CD4-positive, alpha-beta T cell treated with Interferon gamma for 1 hour (primary cell): ENCODE measurements at regions not wholly inside any gene's neighbourhood (a gene's known extent, or its start where the extent isn't known, plus 50 kb on each side); places are given as distances from the start of the nearest gene placed in this dataset.

ENCODE experiments used
- DNase-seq: peaks from one replicate; pipeline ENCODE4 v3.0.0-alpha.2; 2020

DNA sequence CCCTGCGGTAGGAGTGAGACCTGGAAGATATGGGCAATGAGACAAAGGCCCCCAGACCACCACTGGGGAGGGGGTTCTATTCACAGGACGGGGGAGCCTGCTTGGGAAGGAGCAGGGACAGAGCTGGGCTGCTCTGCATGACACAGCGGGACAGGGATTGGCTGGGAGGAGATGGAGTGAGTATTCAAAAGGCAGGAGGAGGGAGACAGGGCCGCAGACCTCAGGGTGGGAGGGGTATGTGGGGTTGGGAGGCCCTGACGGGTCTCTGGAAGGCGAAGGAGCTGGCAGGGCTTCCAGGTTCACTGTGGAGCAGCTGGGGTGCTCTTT is 60.8 kb upstream of the RPS6KA2 start:
- no peak for DNase-seq

DNA sequence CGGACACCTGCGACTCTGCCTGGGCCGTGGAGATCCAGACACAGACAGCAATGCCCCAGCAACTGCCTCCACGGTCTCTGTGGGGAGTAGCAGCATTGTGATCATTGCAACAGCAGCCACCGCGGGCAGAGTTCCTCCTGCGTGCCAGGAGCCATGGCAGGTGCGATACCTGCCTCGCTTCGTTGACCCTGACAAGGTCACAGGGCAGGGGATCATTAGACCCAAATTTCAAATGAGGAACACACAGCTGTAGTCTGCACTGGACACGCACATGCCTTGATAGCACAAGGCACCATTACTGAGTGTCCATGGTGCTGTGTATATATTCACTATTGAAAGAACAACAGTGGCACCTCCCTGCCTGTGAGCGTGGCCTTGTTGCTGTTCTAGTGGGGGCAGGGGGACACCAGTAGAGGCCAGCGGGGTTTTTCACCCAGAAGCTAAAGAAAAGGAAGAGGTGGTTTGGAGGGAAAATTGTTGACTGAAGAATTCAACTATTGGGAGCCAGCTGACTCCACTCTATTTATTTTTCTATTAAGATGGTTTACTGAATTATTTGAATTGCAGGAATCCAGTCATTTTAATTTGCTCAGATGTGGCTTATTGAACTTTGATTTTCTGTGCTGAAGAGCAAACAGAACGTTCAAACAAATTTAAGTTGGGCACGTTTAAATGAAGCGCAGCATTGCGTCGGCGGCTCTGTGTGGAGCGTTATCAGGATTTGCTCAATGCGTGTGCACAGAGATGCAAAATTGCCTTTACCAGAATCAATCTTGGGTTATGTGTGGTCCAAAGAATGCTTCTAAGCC is 60.2 kb upstream of the RPS6KA2 start:
- no peak for DNase-seq

DNA sequence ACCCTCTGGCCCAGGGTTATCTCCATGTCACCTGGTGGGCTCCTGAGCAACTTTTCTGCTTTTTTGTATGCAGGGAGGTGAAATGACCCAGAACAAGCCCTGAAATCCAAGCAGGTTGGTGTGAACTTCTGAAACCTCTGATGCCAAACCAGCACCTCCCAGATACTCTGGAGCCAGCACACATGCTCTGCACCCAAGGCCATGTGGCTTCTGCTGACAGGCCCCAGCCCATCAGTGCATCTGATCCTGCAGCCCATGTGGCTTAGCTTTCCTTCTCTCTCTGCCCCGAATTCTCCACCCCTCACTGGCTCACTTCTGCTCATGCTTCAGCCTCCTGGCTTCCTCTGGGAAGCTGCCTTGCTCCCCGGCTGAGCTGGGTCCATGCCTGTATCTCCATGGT is 59.3 kb upstream of the RPS6KA2 start:
- no peak for DNase-seq

DNA sequence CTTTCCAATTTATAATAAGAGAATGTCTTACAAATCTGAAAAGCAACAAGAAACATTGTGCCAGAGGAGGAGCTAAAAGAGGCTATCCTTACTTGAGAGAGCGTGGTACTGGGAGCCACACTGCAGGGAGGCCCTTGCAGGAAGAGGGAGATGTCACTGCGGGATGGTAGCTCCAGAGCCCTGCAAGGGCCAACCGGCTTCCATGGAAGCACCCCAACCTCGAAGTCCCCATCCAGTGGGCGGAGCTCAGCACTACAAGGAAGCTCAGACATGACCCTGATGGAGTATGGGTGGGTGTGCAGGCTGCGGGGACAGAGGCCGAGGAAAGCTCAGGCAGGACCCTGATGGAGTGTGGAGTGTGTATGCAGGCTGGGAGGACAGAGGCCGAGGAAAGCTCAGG is 57.8 kb upstream of the RPS6KA2 start:
- DNase-seq = no peak

DNA sequence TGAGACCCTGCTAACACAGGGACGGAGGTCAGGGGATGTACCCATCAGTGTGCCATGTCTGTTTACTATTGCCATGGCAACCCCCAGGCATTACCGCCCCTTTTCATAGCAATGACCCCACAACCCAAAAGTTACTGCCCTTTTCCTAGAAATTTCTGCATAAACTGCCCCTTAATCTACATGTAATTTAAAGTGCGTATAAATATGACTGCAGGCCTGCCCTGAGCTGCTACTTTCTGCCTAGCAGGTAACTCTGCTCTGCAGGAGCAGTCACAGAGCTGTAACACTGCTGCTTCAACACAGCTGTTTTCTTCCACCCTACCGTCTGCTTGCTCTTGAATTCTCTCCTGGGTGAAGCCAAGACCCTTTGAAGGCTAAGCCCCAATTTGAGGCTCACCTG is 57.1 kb upstream of the RPS6KA2 start:
- no peak for DNase-seq

DNA sequence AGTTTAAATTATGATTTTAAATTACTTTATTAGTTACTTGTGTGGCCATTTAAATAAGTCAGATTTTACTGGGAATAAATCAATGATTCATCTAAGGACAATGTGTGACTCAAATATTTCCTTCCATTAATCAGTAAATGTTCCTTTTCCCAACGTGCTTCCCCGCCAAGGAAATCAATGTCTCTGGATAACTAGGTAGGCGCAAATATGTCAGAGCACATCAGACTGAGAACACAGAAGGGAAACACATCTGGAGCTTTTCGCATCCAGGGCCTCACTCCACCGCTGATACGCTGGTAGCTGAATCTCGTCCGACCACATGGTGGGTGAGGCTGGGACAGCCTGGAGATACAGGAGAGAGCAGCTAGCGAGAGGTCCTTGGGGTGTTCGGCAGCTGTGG is 56.4 kb upstream of the RPS6KA2 start:
- DNase-seq = no peak

DNA sequence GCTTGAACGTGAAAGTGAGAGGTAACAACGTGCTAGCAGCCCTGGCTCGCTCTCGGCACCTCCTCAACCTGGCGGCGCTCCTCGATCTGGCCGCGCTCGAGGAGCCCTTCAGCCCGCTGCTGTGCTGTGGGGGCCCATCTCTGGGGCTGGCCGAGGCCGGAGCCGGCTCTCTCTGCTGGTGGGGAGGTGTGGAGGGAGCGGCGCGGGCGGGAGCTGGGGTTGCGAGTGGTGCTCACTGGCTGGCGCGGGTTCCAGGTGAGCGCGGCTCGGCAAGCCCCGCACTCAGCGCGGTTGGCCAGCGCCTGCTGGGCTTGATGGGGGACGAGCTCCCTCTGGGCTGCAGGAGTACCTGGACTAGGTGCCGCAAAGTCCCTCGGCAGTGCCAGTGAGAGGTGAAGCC is 52.5 kb upstream of the RPS6KA2 start:
- DNase-seq = no peak

DNA sequence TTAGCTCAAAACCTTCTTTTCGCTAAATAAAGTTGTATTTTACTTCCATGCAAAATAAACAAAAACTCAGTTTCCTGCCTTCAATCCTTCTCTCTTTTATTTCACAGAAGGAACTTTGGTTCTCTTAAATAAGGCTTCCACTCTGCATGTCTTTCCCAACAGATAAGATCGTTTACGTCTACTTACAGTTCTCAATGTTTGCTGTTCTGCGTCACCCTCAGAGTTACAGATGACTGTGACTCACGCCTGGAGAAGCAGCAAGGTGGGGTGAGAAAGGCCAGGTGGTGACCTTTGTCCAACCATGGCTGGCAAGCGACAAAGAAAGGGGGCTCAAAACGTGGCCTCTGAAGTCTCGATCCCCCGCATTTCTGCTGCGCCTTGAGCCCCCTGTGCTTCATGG is 51.4 kb upstream of the RPS6KA2 start:
- DNase-seq = no peak

DNA sequence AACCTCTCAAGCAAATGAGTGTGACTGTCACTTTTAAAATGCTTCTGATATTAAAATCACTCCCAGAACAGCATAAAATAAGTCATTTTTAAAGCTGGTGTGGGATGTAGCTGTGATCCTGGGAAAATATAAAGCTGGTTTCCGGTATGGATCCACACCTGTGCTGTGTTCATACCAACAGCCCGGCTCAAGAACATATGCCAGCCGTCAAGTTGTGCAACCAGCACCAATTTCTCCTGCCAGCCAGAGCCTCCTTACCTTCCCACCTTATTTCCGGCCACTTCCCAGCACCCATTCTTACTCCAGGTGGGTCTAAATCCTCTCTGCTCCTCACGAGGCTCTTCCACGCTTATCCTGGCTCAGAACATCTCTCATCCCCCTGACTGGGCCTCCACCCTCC is 50.9 kb upstream of the RPS6KA2 start:
- DNase-seq = no peak
